ENCODE measurements at regions not wholly inside any gene's neighbourhood (a gene's known extent, or its start where the extent isn't known, plus 50 kb on each side); places are given as distances from the start of the nearest gene placed in this dataset.

- no peak for DNase-seq
These were observed 278.7 kb upstream of the SHH start for GRCh38 chr7:156090988-156091387.

- DNase-seq: peak; percentile 27
These were observed 277.0 kb upstream of the SHH start for GRCh38 chr7:156089222-156089621.

- peak; percentile 7 for DNase-seq
These were observed 275.9 kb upstream of the SHH start for GRCh38 chr7:156088115-156088514.

GRCh38 chr7:156082048-156083040 is 270.1 kb upstream of the SHH start:
- DNase-seq: no peak

- no peak for DNase-seq
These were observed 268.3 kb upstream of the SHH start for GRCh38 chr7:156080596-156080995.

- no peak for DNase-seq
These were observed 267.8 kb upstream of the SHH start for GRCh38 chr7:156080046-156080445.

- no peak for DNase-seq
These were observed 266.9 kb upstream of the SHH start for GRCh38 chr7:156079156-156079555.

GRCh38 chr7:156074982-156075615 is 262.8 kb upstream of the SHH start:
- no peak for DNase-seq

- DNase-seq: no peak
These were observed 261.8 kb upstream of the SHH start for GRCh38 chr7:156074084-156074483.

GRCh38 chr7:156073366-156074052 is 261.2 kb upstream of the SHH start:
- no peak for DNase-seq

- no peak for DNase-seq
These were observed 259.3 kb upstream of the SHH start for GRCh38 chr7:156071612-156072011.

- no peak for DNase-seq
These were observed 257.6 kb upstream of the SHH start for GRCh38 chr7:156069891-156070290.

GRCh38 chr7:156067156-156067555 is 254.9 kb upstream of the SHH start:
- DNase-seq: no peak

- DNase-seq: no peak
These were observed 253.1 kb upstream of the SHH start for GRCh38 chr7:156065400-156065799.

GRCh38 chr7:156064971-156065386 is 252.7 kb upstream of the SHH start:
- DNase-seq: no peak

GRCh38 chr7:156063241-156063810 is 251.1 kb upstream of the SHH start:
- DNase-seq: no peak

- DNase-seq: no peak
These were observed 250.0 kb upstream of the SHH start for GRCh38 chr7:156062286-156062685.

- no peak for DNase-seq
These were observed 249.5 kb upstream of the SHH start for GRCh38 chr7:156061689-156062255.

GRCh38 chr7:156060925-156061324 is 248.7 kb upstream of the SHH start:
- DNase-seq: no peak

GRCh38 chr7:156059369-156059768 is 247.1 kb upstream of the SHH start:
- no peak for DNase-seq

GRCh38 chr7:156058248-156058647 is 246.0 kb upstream of the SHH start:
- DNase-seq: no peak

GRCh38 chr7:156056534-156056933 is 244.3 kb upstream of the SHH start:
- no peak for DNase-seq

All from right forelimb (tissue), 1 donor.